ENCODE measurements at regions not wholly inside any gene's neighbourhood (a gene's known extent, or its start where the extent isn't known, plus 50 kb on each side); places are given as distances from the start of the nearest gene placed in this dataset.

- no peak for TF ChIP-seq CTCF (IDR thresholded peaks at IDR 0.05)
Observed at GRCh38 chr4:94076498-94076897, 131.2 kb upstream of the SMARCAD1 start.

- no peak for TF ChIP-seq CTCF (IDR thresholded peaks at IDR 0.05)
Observed at GRCh38 chr4:94084155-94084554, 123.5 kb upstream of the SMARCAD1 start.

DNA sequence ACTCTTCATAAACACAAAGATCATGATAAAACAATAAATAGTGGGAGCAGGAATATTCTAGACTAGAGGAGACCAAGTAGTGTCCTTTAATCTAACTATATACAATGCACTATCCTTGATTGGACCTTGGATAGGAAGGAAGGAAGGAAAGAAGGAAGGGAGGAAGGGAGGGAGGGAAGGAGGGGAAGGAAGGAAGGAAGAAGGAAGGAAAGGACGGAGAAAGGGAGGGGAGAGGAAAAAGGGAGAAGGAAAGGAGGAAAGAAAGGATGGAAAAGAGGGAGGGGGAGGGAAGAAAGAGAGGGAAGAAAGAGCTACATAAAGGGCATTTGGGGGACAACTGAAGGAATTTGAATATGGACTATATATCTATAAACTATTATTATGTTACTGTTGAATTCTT, 95.0 kb upstream of the SMARCAD1 start:
- no peak for TF ChIP-seq CTCF (IDR thresholded peaks at IDR 0.05)

DNA sequence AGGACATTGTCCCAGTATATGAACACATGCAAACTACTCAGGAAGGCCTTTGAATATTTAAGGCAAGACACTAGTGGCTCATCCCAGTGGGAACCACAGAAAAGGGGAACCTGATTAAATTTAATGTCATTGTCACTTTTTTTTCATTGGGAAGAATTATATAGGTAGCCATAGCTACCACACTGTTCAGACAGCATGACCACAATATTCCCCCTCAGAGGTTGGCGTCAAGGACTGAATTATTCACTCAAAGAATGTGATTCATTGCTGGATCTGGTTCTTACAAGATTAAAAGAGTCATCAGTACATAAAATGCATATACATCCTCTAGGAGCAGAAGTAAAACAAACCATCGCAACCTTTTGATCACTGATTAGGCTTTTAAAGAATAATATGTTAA, 92.0 kb upstream of the SMARCAD1 start:
- TF ChIP-seq CTCF (IDR thresholded peaks at IDR 0.05) = no peak

GRCh38 chr4:94116842-94117241, 90.8 kb upstream of the SMARCAD1 start:
- no peak for TF ChIP-seq CTCF (IDR thresholded peaks at IDR 0.05)

DNA sequence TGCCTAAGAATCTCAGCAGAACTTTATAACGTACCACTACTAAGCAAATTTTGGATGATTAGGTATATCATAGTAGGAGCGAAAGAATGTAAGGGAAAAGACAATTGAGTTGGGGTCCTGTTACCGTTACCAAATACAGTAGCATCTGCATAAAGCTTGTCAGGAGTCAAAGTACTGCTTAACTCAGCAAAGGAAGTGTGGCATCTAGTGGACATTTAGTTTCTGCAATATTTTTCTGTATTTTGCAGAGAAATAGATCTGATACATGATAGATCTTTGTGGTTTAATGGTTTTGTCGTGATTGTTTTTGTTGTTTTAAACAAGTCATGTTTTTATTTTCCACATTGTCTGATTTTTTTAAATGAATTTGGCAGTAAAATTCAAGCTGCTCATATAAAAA, 81.0 kb upstream of the SMARCAD1 start:
- peak; percentile 78 for TF ChIP-seq CTCF (IDR thresholded peaks at IDR 0.05)

DNA sequence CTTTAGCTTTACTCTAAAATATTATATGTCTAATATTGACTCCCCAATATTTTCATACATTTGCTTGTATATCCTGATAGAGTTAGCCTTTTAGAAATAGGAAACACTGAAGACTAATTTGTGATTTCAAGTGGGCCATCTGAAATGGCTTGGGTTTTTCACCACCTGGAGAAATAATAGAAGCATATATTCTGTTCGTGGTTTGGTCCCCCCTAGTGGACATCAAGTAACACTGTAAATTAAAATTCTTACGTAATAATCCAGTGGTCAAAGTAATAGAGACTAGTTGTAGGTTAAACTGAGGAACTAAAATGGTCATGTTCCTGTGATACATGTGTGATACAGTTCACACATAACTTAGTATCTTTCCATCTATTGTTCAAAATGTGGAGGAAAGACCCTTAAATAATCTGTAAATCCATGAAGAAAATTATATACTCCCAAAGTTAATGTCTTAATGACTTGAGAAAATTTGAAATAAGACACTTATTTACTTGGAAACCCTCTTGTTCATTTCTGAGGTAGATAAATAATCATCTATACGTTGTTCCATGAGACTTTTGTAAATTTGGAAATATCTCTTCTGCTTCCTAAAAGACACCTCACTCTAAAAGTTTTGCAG, 79.8 kb upstream of the SMARCAD1 start:
- TF ChIP-seq CTCF (IDR thresholded peaks at IDR 0.05) = peak; percentile 68

GRCh38 chr4:94131212-94131611, 76.5 kb upstream of the SMARCAD1 start:
- no peak for TF ChIP-seq CTCF (IDR thresholded peaks at IDR 0.05)

Measured in LNCAP (cell line).